ENCODE measurements at regions not wholly inside any gene's neighbourhood (a gene's known extent, or its start where the extent isn't known, plus 50 kb on each side); places are given as distances from the start of the nearest gene placed in this dataset.

DNA sequence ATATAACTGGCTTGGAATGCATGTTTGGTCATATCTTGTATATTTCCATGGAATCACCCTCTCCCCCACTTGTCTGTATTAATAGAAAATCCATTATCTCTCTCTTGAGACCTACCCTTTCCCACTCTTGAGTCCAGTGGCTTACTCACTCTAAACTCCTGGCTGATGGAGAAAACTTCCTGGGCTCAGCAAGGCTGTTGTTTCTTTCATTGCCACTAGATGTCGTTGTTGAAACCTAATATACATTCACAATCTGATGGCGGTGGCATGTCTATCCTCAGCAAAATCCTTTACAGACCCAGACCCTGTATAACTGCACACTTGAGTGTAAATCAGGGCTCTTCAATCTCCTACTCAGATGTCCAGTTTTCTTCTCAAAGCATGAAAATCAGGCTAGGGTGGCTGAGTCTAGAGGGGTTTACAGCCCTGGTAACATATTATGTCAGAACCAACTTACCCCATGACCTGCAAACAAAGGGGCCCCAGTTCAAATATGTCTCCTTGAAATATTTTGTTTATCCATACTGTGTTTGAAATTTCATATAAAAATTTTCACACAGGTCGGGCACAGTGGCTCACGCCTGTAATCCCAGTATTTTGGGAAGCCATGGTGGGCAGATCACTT is 70.0 kb upstream of the FAM241A start:
- TF ChIP-seq, protein P1, sequence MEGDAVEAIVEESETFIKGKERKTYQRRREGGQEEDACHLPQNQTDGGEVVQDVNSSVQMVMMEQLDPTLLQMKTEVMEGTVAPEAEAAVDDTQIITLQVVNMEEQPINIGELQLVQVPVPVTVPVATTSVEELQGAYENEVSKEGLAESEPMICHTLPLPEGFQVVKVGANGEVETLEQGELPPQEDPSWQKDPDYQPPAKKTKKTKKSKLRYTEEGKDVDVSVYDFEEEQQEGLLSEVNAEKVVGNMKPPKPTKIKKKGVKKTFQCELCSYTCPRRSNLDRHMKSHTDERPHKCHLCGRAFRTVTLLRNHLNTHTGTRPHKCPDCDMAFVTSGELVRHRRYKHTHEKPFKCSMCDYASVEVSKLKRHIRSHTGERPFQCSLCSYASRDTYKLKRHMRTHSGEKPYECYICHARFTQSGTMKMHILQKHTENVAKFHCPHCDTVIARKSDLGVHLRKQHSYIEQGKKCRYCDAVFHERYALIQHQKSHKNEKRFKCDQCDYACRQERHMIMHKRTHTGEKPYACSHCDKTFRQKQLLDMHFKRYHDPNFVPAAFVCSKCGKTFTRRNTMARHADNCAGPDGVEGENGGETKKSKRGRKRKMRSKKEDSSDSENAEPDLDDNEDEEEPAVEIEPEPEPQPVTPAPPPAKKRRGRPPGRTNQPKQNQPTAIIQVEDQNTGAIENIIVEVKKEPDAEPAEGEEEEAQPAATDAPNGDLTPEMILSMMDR (IDR thresholded peaks at IDR 0.05) = no peak
- TF ChIP-seq POLR2A (IDR thresholded peaks at IDR 0.05) = no peak
- TF ChIP-seq EP300 (IDR thresholded peaks at IDR 0.05) = no peak
